Parathyroid adenoma (tissue), 2 donors: ENCODE measurements at regions not wholly inside any gene's neighbourhood (a gene's known extent, or its start where the extent isn't known, plus 50 kb on each side); places are given as distances from the start of the nearest gene placed in this dataset.

ENCODE experiments used
- H2AFZ ChIP-seq: fragments of 300-600 bp; sonication (generic); one replicate; pipeline ENCODE4 v1.7.0; 2017; ENCODE audit warnings: antibody characterized with exemption, mild to moderate bottlenecking
- H3K27ac ChIP-seq: fragments of 300-600 bp; sonication (generic); one replicate; pipeline ENCODE4 v1.7.0; 2017
- H3K27me3 ChIP-seq: fragments of 300-600 bp; sonication (generic); one replicate; pipeline ENCODE4 v1.7.0; 2017; ENCODE audit warnings: low read length; ENCODE audit not compliant: control insufficient read depth, insufficient read depth
- H3K36me3 ChIP-seq: fragments of 300-600 bp; sonication (generic); one replicate; pipeline ENCODE4 v1.7.0; 2017; ENCODE audit warnings: low read length; ENCODE audit not compliant: control insufficient read depth, insufficient read depth
- H3K4me1 ChIP-seq: fragments of 300-600 bp; sonication (generic); one replicate; pipeline ENCODE4 v1.7.0; 2017; ENCODE audit warnings: control low read depth
- H3K4me2 ChIP-seq: fragments of 300-600 bp; sonication (generic); one replicate; pipeline ENCODE4 v1.7.0; 2017; ENCODE audit warnings: low read length
- H3K4me3 ChIP-seq: fragments of 300-600 bp; sonication (generic); one replicate; pipeline ENCODE4 v1.7.0; 2017; ENCODE audit warnings: low read depth, low read length
- H3K79me2 ChIP-seq: fragments of 300-600 bp; sonication (generic); one replicate; pipeline ENCODE4 v1.7.0; 2017; ENCODE audit warnings: control low read depth
- H3K9ac ChIP-seq: fragments of 300-600 bp; sonication (generic); one replicate; pipeline ENCODE4 v1.7.0; 2017; ENCODE audit warnings: mild to moderate bottlenecking
- H3K9me3 ChIP-seq: fragments of 300-600 bp; sonication (generic); one replicate; pipeline ENCODE4 v1.7.0; 2017; ENCODE audit warnings: low read length; ENCODE audit not compliant: control insufficient read depth
- CTCF ChIP-seq: fragments of 300-600 bp; sonication (generic); IDR thresholded peaks from one replicate; pipeline ENCODE4 v1.7.0; 2017; ENCODE audit warnings: antibody characterized with exemption, mild to moderate bottlenecking
- donor health status: primary hyperparathyroidism.

GRCh38 chr15:91783451-91783850 is 70.1 kb upstream of the SLCO3A1 start:
- no peak for TF ChIP-seq CTCF
- H3K79me2 ChIP-seq, result no peaks in the 10 kb centered on the region
- no peak overlapping the region for H3K27ac ChIP-seq
- H3K4me2 ChIP-seq, result no peak overlapping the region
- no peaks in the 10 kb centered on the region for H3K4me1 ChIP-seq
- H3K9ac ChIP-seq, result no peak overlapping the region
- H3K36me3 ChIP-seq, result no peaks in the 10 kb centered on the region
- no peak overlapping the region for H3K4me3 ChIP-seq
- H2AFZ ChIP-seq, result no peak overlapping the region
- H3K27me3 ChIP-seq, result no peaks in the 10 kb centered on the region
- no peaks in the 10 kb centered on the region for H3K9me3 ChIP-seq

GRCh38 chr15:91784973-91785709 is 68.4 kb upstream of the SLCO3A1 start:
- Histone ChIP-seq H3K9ac (no peak overlapping the region), H2AFZ (no peak overlapping the region), H3K4me2 (no peak overlapping the region), H3K9me3 (no peaks in the 10 kb centered on the region), H3K79me2 (no peaks in the 10 kb centered on the region), H3K4me1 (no peaks in the 10 kb centered on the region), H3K27ac (no peak overlapping the region), H3K27me3 (no peaks in the 10 kb centered on the region), H3K4me3 (no peak overlapping the region), H3K36me3 (no peaks in the 10 kb centered on the region)
- no peak for TF ChIP-seq CTCF

GRCh38 chr15:91787198-91787597 is 66.3 kb upstream of the SLCO3A1 start:
- Histone ChIP-seq H3K9me3 (no peaks in the 10 kb centered on the region), H3K4me3 (no peak overlapping the region), H3K4me1 (peaks cover 4% of the 10 kb centered on the region), H3K4me2 (no peak overlapping the region), H2AFZ (no peak overlapping the region), H3K9ac (no peak overlapping the region), H3K27ac (no peak overlapping the region), H3K79me2 (no peaks in the 10 kb centered on the region), H3K36me3 (no peaks in the 10 kb centered on the region), H3K27me3 (no peaks in the 10 kb centered on the region)
- TF ChIP-seq CTCF, result no peak

- TF ChIP-seq CTCF, result no peak
- Histone ChIP-seq H3K79me2 (no peaks in the 10 kb centered on the region), H3K9me3 (no peaks in the 10 kb centered on the region), H3K9ac (no peak overlapping the region), H3K4me2 (no peak overlapping the region), H3K27ac (no peak overlapping the region), H3K36me3 (no peaks in the 10 kb centered on the region), H3K27me3 (no peaks in the 10 kb centered on the region), H3K4me3 (no peak overlapping the region), H2AFZ (no peak overlapping the region), H3K4me1 (peaks cover 4% of the 10 kb centered on the region)
Measured at GRCh38 chr15:91789136-91789535, 64.4 kb upstream of the SLCO3A1 start.

- Histone ChIP-seq H3K36me3 (no peaks in the 10 kb centered on the region), H3K27ac (no peak overlapping the region), H3K4me3 (no peak overlapping the region), H3K4me1 (peaks cover 4% of the 10 kb centered on the region), H3K9me3 (no peaks in the 10 kb centered on the region), H3K27me3 (no peaks in the 10 kb centered on the region), H3K4me2 (no peak overlapping the region), H3K9ac (no peak overlapping the region), H3K79me2 (no peaks in the 10 kb centered on the region), H2AFZ (no peak overlapping the region)
- no peak for TF ChIP-seq CTCF
Measured at GRCh38 chr15:91790836-91791235, 62.7 kb upstream of the SLCO3A1 start.
